Endothelial cell of umbilical vein (primary cell): ENCODE measurements at regions not wholly inside any gene's neighbourhood (a gene's known extent, or its start where the extent isn't known, plus 50 kb on each side); places are given as distances from the start of the nearest gene placed in this dataset.

ENCODE experiments used
- BruUV-seq: library from RNA; stranded (reverse); fragments of 400-500 nt; replicated peaks from 2 replicates; lab custom pipeline; 2021; lab: Mats Ljungman, UMichigan
- CTCF ChIA-PET: fragments of 300-600, 350-600 bp; sonication (Branson Sonifier 250); formaldehyde crosslinking; loops from one replicate; lab custom pipeline; 2021; ENCODE audit warnings: antibody characterized with exemption, inconsistent platforms; lab: Charles Lee
- POLR2A ChIA-PET: fragments of 300-600, 350-600 bp; sonication (Branson Sonifier 250); formaldehyde crosslinking; loops from one replicate; lab custom pipeline; 2021; ENCODE audit warnings: antibody characterized with exemption, inconsistent platforms; lab: Charles Lee
- DNase-seq: peaks from one replicate; pipeline ENCODE4 v3.0.0-alpha.2; 2011; ENCODE audit warnings: low read depth, low spot score
- FAIRE-seq: peaks from 2 replicates; lab custom pipeline; 2011; peaks lifted over from hg19 to GRCh38; lab: Jason Lieb, UNC
- H2AFZ ChIP-seq: 2 replicates; pipeline ENCODE4 v1.6.0; 2012; ENCODE audit warnings: low read depth, low read length, control low read depth, inconsistent platforms
- H3K27ac ChIP-seq: 2 replicates; pipeline ENCODE4 v1.5.1; 2011; ENCODE audit warnings: low read depth, mild to moderate bottlenecking, control low read depth, low read length, moderate library complexity; ENCODE audit not compliant: insufficient read depth
- H3K27me3 ChIP-seq, 2 experiments: 2 replicates each; pipeline versions ENCODE4 v1.6.0 to v1.6.1; 2011; ENCODE audit warnings: low read length in 2 of 2, mixed read lengths in 1 of 2; ENCODE audit not compliant: control insufficient read depth in 2 of 2, insufficient read depth in 2 of 2
- H3K36me3 ChIP-seq, 2 experiments: 2 replicates in 1 of 2; 3 replicates in 1 of 2; pipeline ENCODE4 v1.5.1; 2011; ENCODE audit warnings: low read length in 2 of 2, mild to moderate bottlenecking in 1 of 2, moderate library complexity in 1 of 2; ENCODE audit not compliant: control insufficient read depth in 2 of 2, insufficient read depth in 2 of 2; ENCODE audit errors: extremely low read depth in 1 of 2
- H3K4me1 ChIP-seq: 3 replicates; pipeline ENCODE4 v1.5.1; 2011; ENCODE audit warnings: mild to moderate bottlenecking, low read length; ENCODE audit not compliant: control insufficient read depth, insufficient read depth; ENCODE audit errors: extremely low read depth
- H3K4me2 ChIP-seq: 2 replicates; pipeline ENCODE4 v1.6.1; 2011; ENCODE audit warnings: low read length, control low read depth, mixed read lengths; ENCODE audit not compliant: insufficient read depth
- H3K4me3 ChIP-seq, 3 experiments: fragments of 200-600 bp in 1 of 3; sonication (generic), shearing (Covaris generic) in 1 of 3; replicated peaks in 1 of 3; 2 replicates each; pipeline ENCODE4 v1.5.1; 2011 to 2016; ENCODE audit warnings: control low read depth in 3 of 3, low read length in 3 of 3, mild to moderate bottlenecking in 2 of 3, inconsistent platforms in 1 of 3, low read depth in 1 of 3, moderate library complexity in 1 of 3; ENCODE audit not compliant: insufficient read depth in 1 of 3
- H3K79me2 ChIP-seq: 2 replicates; pipeline ENCODE4 v1.6.0; 2012; ENCODE audit warnings: low read length, inconsistent platforms; ENCODE audit not compliant: control insufficient read depth, insufficient read depth
- H3K9ac ChIP-seq: replicated peaks from 2 replicates; pipeline ENCODE3; 2011; ENCODE audit warnings: low read length, control low read depth; ENCODE audit not compliant: insufficient read depth; ENCODE audit errors: extremely low read depth
- H3K9me1 ChIP-seq: replicated peaks from 3 replicates; pipeline ENCODE4 v1.6.0; 2011; ENCODE audit warnings: mild to moderate bottlenecking, low read length; ENCODE audit not compliant: control insufficient read depth, insufficient read depth; ENCODE audit errors: extremely low read depth
- H3K9me3 ChIP-seq: replicated peaks from 2 replicates; pipeline ENCODE4 v1.5.1; 2012; ENCODE audit warnings: low read length, inconsistent platforms; ENCODE audit not compliant: control insufficient read depth, insufficient read depth
- H4K20me1 ChIP-seq: replicated peaks from 2 replicates; pipeline ENCODE3; 2011; ENCODE audit warnings: mild to moderate bottlenecking, low read length; ENCODE audit not compliant: control insufficient read depth, insufficient read depth; ENCODE audit errors: extremely low read depth
- EZH2 ChIP-seq: IDR thresholded peaks from 2 replicates; pipeline ENCODE4 v1.6.1; 2012; ENCODE audit warnings: borderline replicate concordance, low read depth, mild to moderate bottlenecking, moderate library complexity, low read length, inconsistent platforms; ENCODE audit not compliant: severe bottlenecking
- FOS ChIP-seq: IDR thresholded peaks from 2 replicates; pipeline ENCODE4 v1.6.1; 2011; ENCODE audit warnings: mild to moderate bottlenecking, low read length, moderate library complexity, borderline replicate concordance; ENCODE audit not compliant: insufficient read depth
- GATA2 ChIP-seq: IDR thresholded peaks from 2 replicates; pipeline ENCODE4 v1.7.0; 2011; ENCODE audit warnings: low read depth, mild to moderate bottlenecking, moderate library complexity, mixed read lengths, low read length; ENCODE audit not compliant: insufficient read length, insufficient read depth
- JUN ChIP-seq: IDR thresholded peaks from 2 replicates; pipeline ENCODE4 v1.6.1; 2011; ENCODE audit warnings: borderline replicate concordance, low read depth; ENCODE audit not compliant: insufficient read length, insufficient read depth
- MYC ChIP-seq: IDR thresholded peaks from one replicate; pipeline ENCODE4 v1.6.1; 2011; ENCODE audit warnings: mild to moderate bottlenecking, low read depth, low read length
- POLR2A ChIP-seq: IDR thresholded peaks from 2 replicates; pipeline ENCODE4 v1.6.1; 2012; ENCODE audit warnings: low read depth, mild to moderate bottlenecking, control low read depth, low read length
- POLR2AphosphoS5 ChIP-seq: IDR thresholded peaks from 2 replicates; pipeline ENCODE4 v1.6.1; 2012; ENCODE audit warnings: low read depth, mild to moderate bottlenecking, control low read depth, low read length, moderate library complexity; ENCODE audit not compliant: insufficient read depth
- dilution Hi-C: fragments of 300-500 bp; cut with MboI; formaldehyde crosslinking; loops from one replicate; pipeline ENCODE4 v1.15.0; 2019; ENCODE audit warnings: low sequenced_read_pairs; ENCODE audit not compliant: extremely low pct_ligation_motif_present
- intact Hi-C: fragments of 100-400 bp; cut with micrococcal nuclease; formaldehyde crosslinking; loops from one replicate; pipeline ENCODE4 v1.10.0; 2022
- TF ChIP-seq, protein P1 (sequence below): IDR thresholded peaks from 2 replicates; pipeline ENCODE4 v1.6.1; 2011; ENCODE audit not compliant: insufficient read depth, insufficient read length
- TF ChIP-seq, protein P2 (sequence below), 2 donors: IDR thresholded peaks; 1 replicate in 1 of 2; 2 replicates in 1 of 2; pipeline ENCODE4 v1.5.1; 2011; ENCODE audit warnings: low read length in 2 of 2, mild to moderate bottlenecking in 2 of 2, moderate library complexity in 2 of 2, control low read depth in 1 of 2, inconsistent platforms in 1 of 2, low read depth in 1 of 2; ENCODE audit not compliant: insufficient read depth in 1 of 2; ENCODE audit errors: extremely low read depth in 1 of 2

DNA sequence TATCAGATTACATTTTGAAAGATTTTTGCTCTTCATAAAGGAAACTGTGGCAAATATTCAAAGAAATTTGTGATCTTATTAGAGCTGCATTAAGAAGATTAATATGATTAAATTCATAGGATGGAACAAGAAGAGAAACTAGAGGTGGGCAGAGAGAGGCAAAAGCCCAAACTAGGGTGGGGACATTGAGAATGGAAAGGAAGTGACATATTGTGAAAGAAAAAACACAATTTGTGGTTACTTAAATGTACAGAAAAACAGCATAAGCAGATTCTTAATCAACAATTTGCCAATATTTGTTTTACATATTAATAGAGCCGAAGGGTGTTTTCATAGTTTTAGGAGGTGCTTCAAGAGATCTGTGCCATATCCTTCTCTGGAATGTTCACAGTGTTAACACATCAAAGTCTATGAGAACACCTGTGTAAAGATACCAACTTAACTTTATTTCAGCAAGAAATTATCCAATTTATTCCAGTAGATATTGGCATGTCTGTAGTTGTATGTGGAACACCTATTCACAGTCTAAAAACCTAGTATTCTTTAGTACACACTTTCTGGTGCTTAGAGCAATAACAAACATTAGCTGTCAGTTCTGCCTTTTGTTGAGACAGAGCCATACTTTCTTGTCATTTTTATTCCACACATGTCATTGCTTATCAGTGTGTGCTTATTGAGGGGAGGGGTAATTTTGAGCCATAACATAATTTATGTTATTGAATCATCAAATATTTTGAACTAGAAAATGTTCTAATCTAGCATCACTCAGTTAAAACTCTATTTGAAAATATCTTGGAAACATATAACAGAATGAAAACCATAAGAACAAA, 401.5 kb downstream of the PTPRC start:
- H3K27ac ChIP-seq = no peak overlapping the region
- H3K4me1 ChIP-seq = no peaks in the 10 kb centered on the region
- ChIA-PET CTCF (interaction anchor here (1.0 kb wide), 1 partner anchor 16 kb away, joined by 3 read pairs; no protein-coding TSS in a partner anchor), POLR2A (no interaction called here)
- no peaks in the 10 kb centered on the region for H3K79me2 ChIP-seq
- no peak overlapping the region for H3K4me3 ChIP-seq
- H4K20me1 ChIP-seq = no peaks in the 10 kb centered on the region
- H3K36me3 ChIP-seq = no peaks in the 10 kb centered on the region
- dilution Hi-C loops = no loop called here
- no peaks in the 10 kb centered on the region for H3K9me3 ChIP-seq
- BruUV-seq = no TSS peak
- TF ChIP-seq POLR2AphosphoS5 = no peak
- no peak for TF ChIP-seq JUN
- no peak for TF ChIP-seq EZH2
- TF ChIP-seq, protein P1, sequence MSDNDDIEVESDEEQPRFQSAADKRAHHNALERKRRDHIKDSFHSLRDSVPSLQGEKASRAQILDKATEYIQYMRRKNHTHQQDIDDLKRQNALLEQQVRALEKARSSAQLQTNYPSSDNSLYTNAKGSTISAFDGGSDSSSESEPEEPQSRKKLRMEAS = no peak
- no peak for TF ChIP-seq POLR2A
- no peak for TF ChIP-seq FOS
- no peak for TF ChIP-seq GATA2
- TF ChIP-seq MYC = no peak
- TF ChIP-seq, protein P2, sequence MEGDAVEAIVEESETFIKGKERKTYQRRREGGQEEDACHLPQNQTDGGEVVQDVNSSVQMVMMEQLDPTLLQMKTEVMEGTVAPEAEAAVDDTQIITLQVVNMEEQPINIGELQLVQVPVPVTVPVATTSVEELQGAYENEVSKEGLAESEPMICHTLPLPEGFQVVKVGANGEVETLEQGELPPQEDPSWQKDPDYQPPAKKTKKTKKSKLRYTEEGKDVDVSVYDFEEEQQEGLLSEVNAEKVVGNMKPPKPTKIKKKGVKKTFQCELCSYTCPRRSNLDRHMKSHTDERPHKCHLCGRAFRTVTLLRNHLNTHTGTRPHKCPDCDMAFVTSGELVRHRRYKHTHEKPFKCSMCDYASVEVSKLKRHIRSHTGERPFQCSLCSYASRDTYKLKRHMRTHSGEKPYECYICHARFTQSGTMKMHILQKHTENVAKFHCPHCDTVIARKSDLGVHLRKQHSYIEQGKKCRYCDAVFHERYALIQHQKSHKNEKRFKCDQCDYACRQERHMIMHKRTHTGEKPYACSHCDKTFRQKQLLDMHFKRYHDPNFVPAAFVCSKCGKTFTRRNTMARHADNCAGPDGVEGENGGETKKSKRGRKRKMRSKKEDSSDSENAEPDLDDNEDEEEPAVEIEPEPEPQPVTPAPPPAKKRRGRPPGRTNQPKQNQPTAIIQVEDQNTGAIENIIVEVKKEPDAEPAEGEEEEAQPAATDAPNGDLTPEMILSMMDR (IDR thresholded peaks at IDR 0.05; ENCODE audit: extremely low read depth in 1 of 2, insufficient read depth in 1 of 2, low read depth in 1 of 2, low read length in 2 of 2) = no peak
- H2AFZ ChIP-seq = no peak overlapping the region
- H3K4me2 ChIP-seq = no peak overlapping the region
- no peaks in the 10 kb centered on the region for H3K27me3 ChIP-seq
- DNase-seq (no peak), FAIRE-seq (no peak)
- no peak overlapping the region for H3K9ac ChIP-seq
- intact Hi-C loops = no loop called here
- no peaks in the 10 kb centered on the region for H3K9me1 ChIP-seq
